Kidney epithelial cell (primary cell): ENCODE measurements at regions not wholly inside any gene's neighbourhood (a gene's known extent, or its start where the extent isn't known, plus 50 kb on each side); places are given as distances from the start of the nearest gene placed in this dataset.

Source experiments
- DNase-seq: peaks from one replicate; pipeline ENCODE4 v3.0.0-alpha.2; 2010; ENCODE audit warnings: low read depth
- H3K27me3 ChIP-seq: 2 replicates; pipeline ENCODE4 v1.6.0; 2011; ENCODE audit warnings: low read length; ENCODE audit not compliant: control insufficient read depth, insufficient read depth
- H3K36me3 ChIP-seq: 2 replicates; pipeline ENCODE4 v1.5.1; 2011; ENCODE audit warnings: low read length; ENCODE audit not compliant: control insufficient read depth, insufficient read depth
- H3K4me3 ChIP-seq: 2 replicates; pipeline ENCODE4 v1.5.1; 2011; ENCODE audit warnings: low read depth, mild to moderate bottlenecking, control low read depth, low read length
- TF ChIP-seq, protein P1 (sequence below): IDR thresholded peaks from 2 replicates; pipeline ENCODE4 v1.5.1; 2011; ENCODE audit warnings: mild to moderate bottlenecking, moderate library complexity, low read length, control low read depth, inconsistent platforms; ENCODE audit not compliant: insufficient read depth, poor library complexity, severe bottlenecking

GRCh38 chr2:37864217-37864616 is 60.9 kb upstream of the RMDN2 start:
- Histone ChIP-seq H3K36me3 (no peaks in the 10 kb centered on the region), H3K27me3 (peaks cover 2% of the 10 kb centered on the region), H3K4me3 (no peak overlapping the region)
- TF ChIP-seq, protein P1, sequence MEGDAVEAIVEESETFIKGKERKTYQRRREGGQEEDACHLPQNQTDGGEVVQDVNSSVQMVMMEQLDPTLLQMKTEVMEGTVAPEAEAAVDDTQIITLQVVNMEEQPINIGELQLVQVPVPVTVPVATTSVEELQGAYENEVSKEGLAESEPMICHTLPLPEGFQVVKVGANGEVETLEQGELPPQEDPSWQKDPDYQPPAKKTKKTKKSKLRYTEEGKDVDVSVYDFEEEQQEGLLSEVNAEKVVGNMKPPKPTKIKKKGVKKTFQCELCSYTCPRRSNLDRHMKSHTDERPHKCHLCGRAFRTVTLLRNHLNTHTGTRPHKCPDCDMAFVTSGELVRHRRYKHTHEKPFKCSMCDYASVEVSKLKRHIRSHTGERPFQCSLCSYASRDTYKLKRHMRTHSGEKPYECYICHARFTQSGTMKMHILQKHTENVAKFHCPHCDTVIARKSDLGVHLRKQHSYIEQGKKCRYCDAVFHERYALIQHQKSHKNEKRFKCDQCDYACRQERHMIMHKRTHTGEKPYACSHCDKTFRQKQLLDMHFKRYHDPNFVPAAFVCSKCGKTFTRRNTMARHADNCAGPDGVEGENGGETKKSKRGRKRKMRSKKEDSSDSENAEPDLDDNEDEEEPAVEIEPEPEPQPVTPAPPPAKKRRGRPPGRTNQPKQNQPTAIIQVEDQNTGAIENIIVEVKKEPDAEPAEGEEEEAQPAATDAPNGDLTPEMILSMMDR, result no peak
- no peak for DNase-seq

DNA sequence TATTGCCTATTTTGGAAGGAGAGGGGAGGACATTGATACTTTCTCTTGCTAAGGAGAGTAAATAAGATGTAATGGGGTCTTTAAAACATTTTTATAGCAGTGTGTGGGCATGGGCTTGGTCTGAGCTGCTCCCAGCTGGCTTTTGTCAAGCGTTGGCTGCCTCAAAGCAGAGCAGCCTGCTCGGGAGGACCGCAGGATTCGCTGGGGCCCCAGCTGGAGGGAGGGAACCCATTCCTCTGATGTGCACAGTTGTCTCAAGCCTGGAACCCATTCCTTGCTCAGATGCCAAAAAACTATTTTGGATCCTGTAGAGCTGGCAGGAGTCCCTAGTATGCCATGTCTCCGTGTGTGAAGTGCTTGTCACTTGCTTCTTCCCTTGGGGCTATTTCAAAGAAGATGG is 59.4 kb upstream of the RMDN2 start:
- H3K27me3 ChIP-seq, result peaks cover 2% of the 10 kb centered on the region

GRCh38 chr2:37866171-37866934 is 58.7 kb upstream of the RMDN2 start:
- TF ChIP-seq, protein P1, result no peak
- Histone ChIP-seq H3K4me3 (no peak overlapping the region), H3K36me3 (no peaks in the 10 kb centered on the region), H3K27me3 (peaks cover 2% of the 10 kb centered on the region)
- DNase-seq, result no peak

More for the DNA sequence above, 59.4 kb upstream of the RMDN2 start:
- TF ChIP-seq, protein P1, result no peak
- H3K36me3 ChIP-seq, result no peaks in the 10 kb centered on the region
- H3K4me3 ChIP-seq, result no peak overlapping the region
- DNase-seq, result no peak

DNA sequence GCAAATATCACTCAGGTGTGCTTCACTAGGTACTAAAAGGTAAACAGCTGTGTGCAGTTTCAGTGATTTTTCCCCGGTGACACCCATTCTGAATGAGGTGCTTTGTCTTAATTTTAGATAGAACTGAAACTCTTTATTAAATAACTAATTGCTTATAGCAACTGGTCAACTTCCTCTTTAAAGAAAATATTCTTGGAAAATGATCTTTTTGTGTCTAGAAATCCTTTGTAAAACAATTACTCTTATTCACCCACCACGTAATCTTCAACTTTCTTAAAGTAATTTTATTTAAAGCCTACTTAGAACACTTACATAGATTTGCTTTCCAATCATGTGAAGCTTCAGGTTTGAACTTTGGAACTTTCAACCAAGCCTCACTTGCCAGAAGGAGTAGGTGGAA is 57.9 kb upstream of the RMDN2 start:
- DNase-seq, result no peak
- H3K4me3 ChIP-seq, result no peak overlapping the region
- TF ChIP-seq, protein P1, result no peak
- peaks cover 2% of the 10 kb centered on the region for H3K27me3 ChIP-seq
- H3K36me3 ChIP-seq, result no peaks in the 10 kb centered on the region

GRCh38 chr2:37868866-37869265 is 56.2 kb upstream of the RMDN2 start:
- DNase-seq, result no peak
- TF ChIP-seq, protein P1, result no peak
- Histone ChIP-seq H3K36me3 (no peaks in the 10 kb centered on the region), H3K27me3 (no peaks in the 10 kb centered on the region), H3K4me3 (no peak overlapping the region)

GRCh38 chr2:37869304-37869703 is 55.8 kb upstream of the RMDN2 start:
- Histone ChIP-seq H3K27me3 (no peaks in the 10 kb centered on the region), H3K4me3 (no peak overlapping the region), H3K36me3 (no peaks in the 10 kb centered on the region)
- DNase-seq, result no peak
- TF ChIP-seq, protein P1, result no peak
